GM12878 (cell line): ENCODE measurements at regions not wholly inside any gene's neighbourhood (a gene's known extent, or its start where the extent isn't known, plus 50 kb on each side); places are given as distances from the start of the nearest gene placed in this dataset.

Experiments
- BRCA1 ChIP-seq: IDR thresholded peaks from 2 replicates; pipeline ENCODE4 v1.6.1; 2011; ENCODE audit warnings: low read depth, low read length, improper control_type of control experiment
- CTCF ChIP-seq, 3 experiments: IDR thresholded peaks in 2 of 3; conservative IDR thresholded peaks in 1 of 3; 2 replicates each; pipeline ENCODE4 v1.5.1; 2011; ENCODE audit warnings: low read depth in 3 of 3, low read length in 3 of 3, mild to moderate bottlenecking in 3 of 3, control low read depth in 2 of 3, moderate library complexity in 2 of 3, inconsistent platforms in 1 of 3, mixed read lengths in 1 of 3; ENCODE audit not compliant: control insufficient read depth in 2 of 3, insufficient read depth in 1 of 3; ENCODE audit errors: extremely low read depth in 1 of 3
- POLR2A ChIP-seq: IDR thresholded peaks from 2 replicates; pipeline ENCODE4 v1.6.1; 2011; ENCODE audit warnings: low read depth, mild to moderate bottlenecking, low read length
- REST ChIP-seq: IDR thresholded peaks from 2 replicates; pipeline ENCODE4 v1.6.1; 2012; ENCODE audit warnings: mild to moderate bottlenecking, low read depth, low read length

DNA sequence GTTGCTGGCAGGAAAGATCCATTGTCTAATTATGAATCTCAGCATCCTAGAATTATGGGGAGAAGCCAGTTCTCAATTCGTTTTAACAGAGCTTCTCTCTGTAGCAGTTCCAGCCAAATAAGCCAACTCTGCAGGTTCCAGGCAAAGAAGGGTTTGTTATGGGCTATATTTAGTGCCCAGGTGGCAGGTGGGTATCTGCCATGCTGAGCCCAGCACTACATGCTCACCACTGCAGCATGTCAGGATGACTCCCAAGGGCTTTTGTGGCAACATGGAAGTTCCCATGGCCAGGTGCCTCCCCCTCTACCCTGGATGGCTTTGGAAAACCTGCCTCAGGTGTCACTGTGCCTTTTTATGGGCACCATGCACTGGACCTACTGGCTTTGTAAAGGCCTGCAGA, 74.5 kb upstream of the KCNK12 start:
- no peak for TF ChIP-seq CTCF (IDR thresholded peaks at IDR 0.05 in 2 of 3, conservative IDR thresholded peaks at IDR 0.05 in 1 of 3; ENCODE audit: control insufficient read depth in 2 of 3, extremely low read depth in 1 of 3, insufficient read depth in 1 of 3, low read depth in 3 of 3, low read length in 3 of 3)
- TF ChIP-seq REST = no peak
- TF ChIP-seq POLR2A = no peak
- no peak for TF ChIP-seq BRCA1
